Activated B cell treated with CpG ODN at 0.5 μM for 24 hours (primary cell): ENCODE measurements at regions not wholly inside any gene's neighbourhood (a gene's known extent, or its start where the extent isn't known, plus 50 kb on each side); places are given as distances from the start of the nearest gene placed in this dataset.
"Not testable (repeated sequence)": the region's sequence is repeated elsewhere in the genome, so short reads cannot be mapped to it uniquely, and the experiment has no call there.

Experiments
- ATAC-seq: fragments of 200-7000 bp; cut with Tn5 transposase; one replicate; pipeline ENCODE4 v1.10.0; 2021; ENCODE audit warnings: low read depth, mild to moderate bottlenecking, moderate library complexity
- CTCF ChIA-PET: fragments of 350-600 bp; sonication (Branson Sonifier 250); formaldehyde crosslinking; loops from one replicate; lab custom pipeline; 2021; ENCODE audit warnings: antibody characterized with exemption; lab: Charles Lee
- POLR2A ChIA-PET: fragments of 350-600 bp; sonication (Branson Sonifier 250); formaldehyde crosslinking; loops from one replicate; lab custom pipeline; 2021; ENCODE audit warnings: antibody characterized with exemption; lab: Charles Lee
- DNase-seq: peaks from one replicate; pipeline ENCODE4 v3.0.0; 2022
- H3K27ac Mint-ChIP-seq: one replicate; pipeline ENCODE4 v1.8.0; 2020; ENCODE audit warnings: mixed read lengths
- H3K27me3 Mint-ChIP-seq: one replicate; pipeline ENCODE4 v1.8.0; 2021; ENCODE audit warnings: mixed read lengths
- H3K36me3 Mint-ChIP-seq: one replicate; pipeline ENCODE4 v1.8.0; 2021; ENCODE audit warnings: low read depth, mixed read lengths
- H3K4me1 Mint-ChIP-seq: one replicate; pipeline ENCODE4 v1.8.0; 2021; ENCODE audit warnings: mixed read lengths
- H3K4me3 Mint-ChIP-seq: one replicate; pipeline ENCODE4 v1.8.0; 2020; ENCODE audit warnings: mild to moderate bottlenecking, mixed read lengths
- H3K9me3 Mint-ChIP-seq: one replicate; pipeline ENCODE4 v1.8.0; 2020; ENCODE audit warnings: mixed read lengths
- CTCF ChIP-seq: fragments of 200-600 bp; IDR thresholded peaks from one replicate; pipeline ENCODE4 v1.8.0; 2022; ENCODE audit warnings: antibody characterized with exemption, mild to moderate bottlenecking
- intact Hi-C: fragments of 100-400 bp; cut with micrococcal nuclease; formaldehyde crosslinking; loops from one replicate; pipeline ENCODE4 v1.15.1; 2024

- H3K36me3 Mint-ChIP-seq = no peaks in the 10 kb centered on the region
Measured at GRCh38 chr9:115466756-115467155, 348.8 kb upstream of the TNC start.

GRCh38 chr9:115469841-115470240, 351.9 kb upstream of the TNC start:
- no peaks in the 10 kb centered on the region for H3K36me3 Mint-ChIP-seq
- POLR2A ChIA-PET = no interaction called here
- ATAC-seq (no peak), DNase-seq (no peak)
- no peak for TF ChIP-seq CTCF
- H3K4me1 Mint-ChIP-seq = no peaks in the 10 kb centered on the region
- H3K27ac Mint-ChIP-seq = no peak overlapping the region
- peaks cover 2% of the 10 kb centered on the region for H3K9me3 Mint-ChIP-seq
- CTCF ChIA-PET = no interaction called here
- H3K4me3 Mint-ChIP-seq = no peak overlapping the region
- intact Hi-C loops = no loop called here
- H3K27me3 Mint-ChIP-seq = no peaks in the 10 kb centered on the region

More at GRCh38 chr9:115466756-115467155, 348.8 kb upstream of the TNC start:
- Mint-ChIP-seq H3K4me1 (no peaks in the 10 kb centered on the region), H3K27me3 (no peaks in the 10 kb centered on the region), H3K27ac (no peak overlapping the region), H3K9me3 (peaks cover 2% of the 10 kb centered on the region), H3K4me3 (no peak overlapping the region)
- ChIA-PET CTCF (no interaction called here), POLR2A (no interaction called here)
- DNase-seq = no peak
- intact Hi-C loops = no loop called here
- TF ChIP-seq CTCF = no peak
- ATAC-seq = no peak

GRCh38 chr9:115473032-115473431, 355.1 kb upstream of the TNC start:
- H3K27me3 Mint-ChIP-seq, intact Hi-C loops, POLR2A ChIA-PET, DNase-seq, CTCF ChIA-PET, ATAC-seq, H3K4me1 Mint-ChIP-seq, H3K9me3 Mint-ChIP-seq, H3K27ac Mint-ChIP-seq, H3K4me3 Mint-ChIP-seq, H3K36me3 Mint-ChIP-seq: not testable (repeated sequence)

- no peak for ATAC-seq
- Mint-ChIP-seq H3K36me3 (no peaks in the 10 kb centered on the region), H3K27me3 (peaks cover 2% of the 10 kb centered on the region)
Measured at GRCh38 chr9:115481769-115482168, 363.8 kb upstream of the TNC start.

GRCh38 chr9:115482747-115483146, 364.8 kb upstream of the TNC start:
- H3K27ac Mint-ChIP-seq = no peak overlapping the region
- POLR2A ChIA-PET = no interaction called here

More at GRCh38 chr9:115481769-115482168, 363.8 kb upstream of the TNC start:
- intact Hi-C loops = loop anchor here (10.0 kb wide), 1 partner anchor 57 kb away; no protein-coding TSS in a partner anchor
- no peaks in the 10 kb centered on the region for H3K9me3 Mint-ChIP-seq
- H3K27ac Mint-ChIP-seq = no peak overlapping the region
- ChIA-PET POLR2A (no interaction called here), CTCF (no interaction called here)
- H3K4me3 Mint-ChIP-seq = no peak overlapping the region
- no peaks in the 10 kb centered on the region for H3K4me1 Mint-ChIP-seq
- DNase-seq = no peak
- no peak for TF ChIP-seq CTCF

More at GRCh38 chr9:115482747-115483146, 364.8 kb upstream of the TNC start:
- TF ChIP-seq CTCF = no peak
- no peak for ATAC-seq
- no peak overlapping the region for H3K4me3 Mint-ChIP-seq
- intact Hi-C loops = loop anchor here (10.0 kb wide), 1 partner anchor 58 kb away; no protein-coding TSS in a partner anchor
- H3K4me1 Mint-ChIP-seq = no peaks in the 10 kb centered on the region
- H3K9me3 Mint-ChIP-seq = no peaks in the 10 kb centered on the region
- no peak for DNase-seq
- peaks cover 2% of the 10 kb centered on the region for H3K27me3 Mint-ChIP-seq
- CTCF ChIA-PET = no interaction called here
- no peaks in the 10 kb centered on the region for H3K36me3 Mint-ChIP-seq
